A549 (cell line): ENCODE measurements at regions not wholly inside any gene's neighbourhood (a gene's known extent, or its start where the extent isn't known, plus 50 kb on each side); places are given as distances from the start of the nearest gene placed in this dataset.

ENCODE experiments used
- ATAC-seq, 2 experiments: fragments of 200-7000 bp in 1 of 2; fragments of >200 bp in 1 of 2; cut with Nextera tagmentation in 1 of 2; cut with Tn5 transposase in 1 of 2; 3 replicates each; pipeline versions ENCODE4 v1.8.0 to v1.9.1; 2018 to 2020; ENCODE audit warnings: mild to moderate bottlenecking in 1 of 2, moderate library complexity in 1 of 2
- CTCF ChIA-PET: fragments of 300-600 bp; sonication (Branson Sonifier 250); formaldehyde crosslinking; extraction: SDS; loops from one replicate; lab custom pipeline; 2021; ENCODE audit warnings: antibody characterized with exemption, inconsistent platforms; lab: Yijun Ruan, JAX
- POLR2A ChIA-PET: fragments of 350-600 bp; formaldehyde crosslinking; extraction: SDS; loops from one replicate; lab custom pipeline; 2021; ENCODE audit warnings: antibody characterized with exemption, inconsistent platforms; lab: Yijun Ruan, JAX
- DNase-seq, 2 experiments: peaks; one replicate each; pipeline versions ENCODE4 v3.0.0 to v3.0.0-alpha.2; 2011 to 2016; ENCODE audit warnings: low read depth in 1 of 2, low spot score in 1 of 2
- FAIRE-seq: peaks from 2 replicates; lab custom pipeline; 2011; peaks lifted over from hg19 to GRCh38; lab: Jason Lieb, UNC
- H3K27ac ChIP-seq, 2 experiments: fragments of >200 bp; sonication (Bioruptor Twin); formaldehyde crosslinking; 3 replicates each; pipeline ENCODE4 v1.5.1; 2016 to 2017
- H3K4me1 ChIP-seq: fragments of >200 bp; sonication (Bioruptor Twin); formaldehyde crosslinking; 3 replicates; pipeline ENCODE4 v1.6.1; 2016
- H3K4me2 ChIP-seq: fragments of >200 bp; sonication (Bioruptor Twin); formaldehyde crosslinking; 3 replicates; pipeline ENCODE4 v1.6.1; 2016
- H3K4me3 ChIP-seq: fragments of >200 bp; sonication (Bioruptor Twin); formaldehyde crosslinking; 3 replicates; pipeline ENCODE4 v1.5.1; 2016
- H3K9me3 ChIP-seq: fragments of >200 bp; sonication (Bioruptor Twin); formaldehyde crosslinking; 3 replicates; pipeline ENCODE4 v1.6.1; 2016
- BHLHE40 ChIP-seq: IDR thresholded peaks from 2 replicates; pipeline ENCODE4 v1.6.1; 2012; ENCODE audit warnings: low read depth, low read length, inconsistent platforms
- CBX2 ChIP-seq: fragments of 200-600 bp; sonication (generic); IDR thresholded peaks from 2 replicates; pipeline ENCODE4 v1.6.1; 2016; ENCODE audit warnings: low read depth, mild to moderate bottlenecking, borderline replicate concordance
- CEBPB ChIP-seq, 2 experiments: fragments of >200 bp in 1 of 2; sonication (Bioruptor Twin) in 1 of 2; formaldehyde crosslinking in 1 of 2; IDR thresholded peaks; 2 replicates each; pipeline ENCODE4 v1.6.1; 2012 to 2016
- CHD2 ChIP-seq: fragments of 150-350 bp; IDR thresholded peaks from 2 replicates; pipeline ENCODE4 v1.6.1; 2014; ENCODE audit warnings: low read length; ENCODE audit not compliant: partially characterized antibody
- E2F6 ChIP-seq: IDR thresholded peaks from 2 replicates; pipeline ENCODE4 v1.6.1; 2012; ENCODE audit warnings: low read depth, borderline replicate concordance
- EHMT2 ChIP-seq: fragments of 200-600 bp; sonication (generic); IDR thresholded peaks from 2 replicates; pipeline ENCODE4 v1.6.1; 2016; ENCODE audit warnings: antibody characterized with exemption, low read depth, mild to moderate bottlenecking, moderate library complexity
- EP300 ChIP-seq, 2 experiments: fragments of >200 bp; sonication (Bioruptor Twin); formaldehyde crosslinking; IDR thresholded peaks; 2 replicates in 1 of 2; 3 replicates in 1 of 2; pipeline ENCODE4 v1.6.1; 2016 to 2017
- ESRRA ChIP-seq: fragments of 150-350 bp; IDR thresholded peaks from 2 replicates; pipeline ENCODE4 v1.6.1; 2014; ENCODE audit warnings: mild to moderate bottlenecking, low read length, borderline replicate concordance
- FOXS1 ChIP-seq: fragments of 250-450 bp; sonication (Bioruptor Pico); IDR thresholded peaks from 2 replicates; pipeline ENCODE4 v1.5.0; 2020; ENCODE audit warnings: mild to moderate bottlenecking, moderate library complexity
- HDAC2 ChIP-seq: fragments of 200-600 bp; sonication (generic); IDR thresholded peaks from 2 replicates; pipeline ENCODE4 v1.6.1; 2016
- HES2 ChIP-seq: fragments of >200 bp; sonication (Bioruptor Twin); formaldehyde crosslinking; IDR thresholded peaks from 2 replicates; pipeline ENCODE4 v1.6.1; 2016
- HMGXB4 ChIP-seq: fragments of 250-450 bp; sonication (Bioruptor Pico); IDR thresholded peaks from 2 replicates; pipeline ENCODE4 v1.5.0; 2021; ENCODE audit warnings: mild to moderate bottlenecking, moderate library complexity, borderline replicate concordance
- HOXA7 ChIP-seq: fragments of 250-450 bp; sonication (Bioruptor Pico); IDR thresholded peaks from 2 replicates; pipeline ENCODE4 v1.5.0; 2020; ENCODE audit warnings: mild to moderate bottlenecking, moderate library complexity
- HOXB5 ChIP-seq: fragments of 250-450 bp; sonication (Bioruptor Pico); IDR thresholded peaks from 2 replicates; pipeline ENCODE4 v1.5.0; 2020; ENCODE audit warnings: mild to moderate bottlenecking, moderate library complexity
- JUN ChIP-seq, 2 experiments: fragments of >200 bp; sonication (Bioruptor Twin); formaldehyde crosslinking; IDR thresholded peaks; 2 replicates in 1 of 2; 3 replicates in 1 of 2; pipeline ENCODE4 v1.6.1; 2016 to 2017
- KDM5A ChIP-seq: fragments of 200-600 bp; sonication (generic); IDR thresholded peaks from 2 replicates; pipeline ENCODE4 v1.6.1; 2016; ENCODE audit warnings: antibody characterized with exemption, mild to moderate bottlenecking
- MAX ChIP-seq: IDR thresholded peaks from 2 replicates; pipeline ENCODE4 v1.6.1; 2012
- MYC ChIP-seq: IDR thresholded peaks from 2 replicates; pipeline ENCODE4 v1.6.1; 2012; ENCODE audit warnings: mild to moderate bottlenecking, inconsistent platforms, low read length, improper control_type of control experiment, borderline replicate concordance
- NPAS2 ChIP-seq: fragments of 250-450 bp; sonication (Bioruptor Pico); IDR thresholded peaks from 2 replicates; pipeline ENCODE4 v1.8.0; 2022; ENCODE audit warnings: mild to moderate bottlenecking, moderate library complexity, borderline replicate concordance
- RAD21 ChIP-seq, 2 experiments: fragments of >200 bp in 1 of 2; sonication (Bioruptor Twin) in 1 of 2; formaldehyde crosslinking in 1 of 2; IDR thresholded peaks in 1 of 2; conservative IDR thresholded peaks in 1 of 2; 2 replicates in 1 of 2; 3 replicates in 1 of 2; pipeline ENCODE4 v1.6.1; 2012 to 2018; ENCODE audit warnings: inconsistent platforms in 1 of 2
- RARB ChIP-seq: fragments of 250-450 bp; sonication (Bioruptor Pico); IDR thresholded peaks from 2 replicates; pipeline ENCODE4 v1.8.0; 2021; ENCODE audit warnings: mild to moderate bottlenecking, moderate library complexity
- RCOR1 ChIP-seq: fragments of 150-350 bp; IDR thresholded peaks from 2 replicates; pipeline ENCODE4 v1.6.1; 2014; ENCODE audit warnings: antibody characterized with exemption, low read length, low read depth
- SMC3 ChIP-seq: fragments of >200 bp; sonication (Bioruptor Twin); formaldehyde crosslinking; IDR thresholded peaks from 3 replicates; pipeline ENCODE4 v1.6.1; 2018; ENCODE audit warnings: inconsistent platforms
- SREBF2 ChIP-seq: fragments of 450-650 bp; IDR thresholded peaks from 2 replicates; pipeline ENCODE4 v1.6.1; 2014; ENCODE audit warnings: mild to moderate bottlenecking, moderate library complexity
- TFCP2L1 ChIP-seq: fragments of 250-450 bp; sonication (Bioruptor Pico); IDR thresholded peaks from 2 replicates; pipeline ENCODE4 v1.5.0; 2021; ENCODE audit warnings: mild to moderate bottlenecking
- TP53 ChIP-seq: fragments of 250-450 bp; sonication (Bioruptor Pico); IDR thresholded peaks from 2 replicates; pipeline ENCODE4 v1.5.0; 2021; ENCODE audit warnings: mild to moderate bottlenecking, moderate library complexity
- ZC3H11A ChIP-seq: fragments of 450-650 bp; IDR thresholded peaks from 2 replicates; pipeline ENCODE4 v1.6.1; 2014; ENCODE audit warnings: antibody characterized with exemption, mild to moderate bottlenecking
- ZNF302 ChIP-seq: fragments of 250-450 bp; sonication (Bioruptor Pico); IDR thresholded peaks from 2 replicates; pipeline ENCODE4 v1.9.0; 2021; ENCODE audit warnings: inconsistent platforms, mild to moderate bottlenecking, moderate library complexity
- ZSCAN20 ChIP-seq: fragments of 250-450 bp; sonication (Bioruptor Pico); IDR thresholded peaks from 2 replicates; pipeline ENCODE4 v1.8.0; 2022; ENCODE audit warnings: mild to moderate bottlenecking, moderate library complexity
- WGBS: methylation state at CpG from one replicate; pipeline ENCODE4 v1.1.6; 2017; ENCODE audit errors: missing lambda C conversion rate; 5-methylcytosine and 5-hydroxymethylcytosine counted together
- TF ChIP-seq, protein P1 (sequence below): fragments of 450-650 bp; IDR thresholded peaks from 2 replicates; pipeline ENCODE4 v1.6.1; 2014; ENCODE audit warnings: antibody characterized with exemption
- TF ChIP-seq, protein P2 (sequence below): fragments of 150-350 bp; IDR thresholded peaks from 2 replicates; pipeline ENCODE4 v1.6.1; 2014; ENCODE audit warnings: low read depth, mild to moderate bottlenecking, low read length

- no peaks in the 10 kb centered on the region for H3K4me1 ChIP-seq
- POLR2A ChIA-PET: no interaction called here
These were observed 177.1 kb downstream of the DMAC1 start for GRCh38 chr9:7622481-7622880.

DNA sequence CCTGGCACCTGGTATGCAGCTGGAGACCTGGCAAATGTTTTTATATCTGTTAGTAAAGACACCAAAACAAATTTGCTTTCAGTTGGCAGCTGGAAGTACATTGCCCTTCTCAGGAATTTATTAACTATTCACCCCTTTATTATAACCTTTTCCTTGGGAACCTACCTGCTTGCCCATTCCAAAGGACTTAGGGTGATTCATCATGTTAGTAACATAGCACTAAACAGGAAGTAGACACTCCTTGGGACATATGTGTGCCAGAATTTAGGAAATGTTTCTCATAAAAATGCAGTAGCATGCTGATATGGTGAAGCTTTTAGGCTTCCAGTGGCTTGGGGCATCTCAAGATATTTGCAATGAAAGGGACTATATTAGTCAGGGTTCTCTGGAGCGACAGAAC is 184.2 kb downstream of the DMAC1 start:
- POLR2A ChIA-PET: no interaction called here
- WGBS: 0% methylated on average over 1 of the region's 1 CpG
- CTCF ChIA-PET: interaction anchor here (0.6 kb wide), 1 partner anchor 218 kb away, joined by 3 read pairs; no protein-coding TSS in a partner anchor
- H3K4me2 ChIP-seq: no peak overlapping the region
- no peak overlapping the region for H3K4me3 ChIP-seq
- no peak for TF ChIP-seq CBX2
- no peak for TF ChIP-seq RAD21 (conservative IDR thresholded peaks at IDR 0.05 in 1 of 2, IDR thresholded peaks at IDR 0.05 in 1 of 2)
- no peak for TF ChIP-seq HOXA7 (CRISPR knock-in tag)
- no peak for TF ChIP-seq HES2
- no peak for TF ChIP-seq SMC3
- no peak for TF ChIP-seq NPAS2 (CRISPR knock-in tag)
- no peak for TF ChIP-seq HOXB5
- no peak for TF ChIP-seq CHD2
- TF ChIP-seq RCOR1: no peak
- no peak for TF ChIP-seq ZSCAN20 (CRISPR knock-in tag)
- TF ChIP-seq, protein P1, sequence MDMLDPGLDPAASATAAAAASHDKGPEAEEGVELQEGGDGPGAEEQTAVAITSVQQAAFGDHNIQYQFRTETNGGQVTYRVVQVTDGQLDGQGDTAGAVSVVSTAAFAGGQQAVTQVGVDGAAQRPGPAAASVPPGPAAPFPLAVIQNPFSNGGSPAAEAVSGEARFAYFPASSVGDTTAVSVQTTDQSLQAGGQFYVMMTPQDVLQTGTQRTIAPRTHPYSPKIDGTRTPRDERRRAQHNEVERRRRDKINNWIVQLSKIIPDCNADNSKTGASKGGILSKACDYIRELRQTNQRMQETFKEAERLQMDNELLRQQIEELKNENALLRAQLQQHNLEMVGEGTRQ: no peak
- no peak for TF ChIP-seq RARB (CRISPR knock-in tag)
- no peak for TF ChIP-seq ZC3H11A
- no peak for TF ChIP-seq JUN (IDR thresholded peaks at IDR 0.05)
- no peak for TF ChIP-seq ZNF302 (CRISPR knock-in tag)
- H3K4me1 ChIP-seq: no peaks in the 10 kb centered on the region
- no peaks in the 10 kb centered on the region for H3K9me3 ChIP-seq
- no peak overlapping the region for H3K27ac ChIP-seq
- no peak for FAIRE-seq
- ATAC-seq: no peak
- no peak for DNase-seq

More at GRCh38 chr9:7622481-7622880, 177.1 kb downstream of the DMAC1 start:
- DNase-seq (no peak), FAIRE-seq (no peak), ATAC-seq (no peak)
- 4% methylated on average over 2 of the region's 2 CpGs for WGBS
- CTCF ChIA-PET: no interaction called here
- no peaks in the 10 kb centered on the region for H3K9me3 ChIP-seq
- no peak overlapping the region for H3K4me2 ChIP-seq
- TF ChIP-seq ZSCAN20 (CRISPR knock-in tag) (no peak), TFCP2L1 (CRISPR knock-in tag) (no peak), HMGXB4 (CRISPR knock-in tag) (no peak), E2F6 (no peak), TP53 (CRISPR knock-in tag) (no peak), CEBPB (IDR thresholded peaks at IDR 0.05) (no peak), EHMT2 (no peak), MYC (no peak), HDAC2 (no peak), HOXB5 (no peak), FOXS1 (CRISPR knock-in tag) (no peak), BHLHE40 (no peak), KDM5A (no peak), EP300 (IDR thresholded peaks at IDR 0.05) (no peak), ESRRA (no peak), SREBF2 (no peak), RCOR1 (no peak), MAX (no peak)
- TF ChIP-seq, protein P2, sequence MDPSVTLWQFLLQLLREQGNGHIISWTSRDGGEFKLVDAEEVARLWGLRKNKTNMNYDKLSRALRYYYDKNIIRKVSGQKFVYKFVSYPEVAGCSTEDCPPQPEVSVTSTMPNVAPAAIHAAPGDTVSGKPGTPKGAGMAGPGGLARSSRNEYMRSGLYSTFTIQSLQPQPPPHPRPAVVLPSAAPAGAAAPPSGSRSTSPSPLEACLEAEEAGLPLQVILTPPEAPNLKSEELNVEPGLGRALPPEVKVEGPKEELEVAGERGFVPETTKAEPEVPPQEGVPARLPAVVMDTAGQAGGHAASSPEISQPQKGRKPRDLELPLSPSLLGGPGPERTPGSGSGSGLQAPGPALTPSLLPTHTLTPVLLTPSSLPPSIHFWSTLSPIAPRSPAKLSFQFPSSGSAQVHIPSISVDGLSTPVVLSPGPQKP: no peak
- TF ChIP-seq, protein P1: no peak
- no peak overlapping the region for H3K27ac ChIP-seq
- no peak overlapping the region for H3K4me3 ChIP-seq
